DMS 273 treated with DMSO at 0.1 percent for 48 hours (cell line): ENCODE measurements at regions not wholly inside any gene's neighbourhood (a gene's known extent, or its start where the extent isn't known, plus 50 kb on each side); places are given as distances from the start of the nearest gene placed in this dataset.
"Not testable (repeated sequence)": the region's sequence is repeated elsewhere in the genome, so short reads cannot be mapped to it uniquely, and the experiment has no call there.

Experiments used
- DNase-seq: peaks from one replicate; lab custom pipeline; 2025; lab: John Stamatoyannopoulos, UW

DNA sequence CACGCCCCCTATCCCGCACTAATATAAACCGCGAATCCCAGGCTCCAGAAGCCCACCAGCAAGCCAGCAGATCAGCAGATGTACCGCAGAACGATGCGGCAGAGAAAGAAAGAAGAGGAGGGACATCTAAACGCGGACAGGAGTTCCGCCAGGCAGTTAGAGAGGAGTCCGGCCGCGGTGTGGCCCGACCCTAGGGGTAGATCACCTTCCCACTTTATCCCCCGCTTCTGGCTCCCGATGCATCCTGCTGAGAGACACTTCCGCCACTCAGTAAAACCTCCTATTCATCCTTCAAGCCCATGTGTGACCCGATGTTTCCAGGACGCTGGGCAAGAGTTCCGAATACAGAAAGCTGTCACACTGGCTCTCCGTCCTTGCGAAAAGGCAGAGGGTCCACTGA is 1046.8 kb downstream of the SLITRK5 start:
- DNase-seq: no peak

DNA sequence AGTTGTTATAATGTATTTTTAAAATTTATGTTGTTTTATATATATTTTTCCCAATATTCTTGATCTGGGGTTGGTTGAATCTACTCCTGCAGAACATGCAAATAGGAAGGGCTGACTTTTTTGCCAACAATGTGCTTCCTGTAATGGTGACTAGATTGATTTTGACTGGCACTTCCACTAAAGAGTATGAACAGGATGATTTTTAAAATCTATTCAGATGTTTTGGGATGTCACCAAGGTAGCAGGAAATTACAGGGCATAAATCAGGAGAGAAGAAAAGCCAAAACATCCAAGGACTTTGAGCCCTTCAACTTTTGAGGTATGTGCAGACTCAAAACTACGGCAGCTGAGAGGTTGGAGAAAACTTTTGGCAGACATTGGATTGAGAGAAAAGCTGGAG is 1047.6 kb downstream of the SLITRK5 start:
- DNase-seq: no peak

DNA sequence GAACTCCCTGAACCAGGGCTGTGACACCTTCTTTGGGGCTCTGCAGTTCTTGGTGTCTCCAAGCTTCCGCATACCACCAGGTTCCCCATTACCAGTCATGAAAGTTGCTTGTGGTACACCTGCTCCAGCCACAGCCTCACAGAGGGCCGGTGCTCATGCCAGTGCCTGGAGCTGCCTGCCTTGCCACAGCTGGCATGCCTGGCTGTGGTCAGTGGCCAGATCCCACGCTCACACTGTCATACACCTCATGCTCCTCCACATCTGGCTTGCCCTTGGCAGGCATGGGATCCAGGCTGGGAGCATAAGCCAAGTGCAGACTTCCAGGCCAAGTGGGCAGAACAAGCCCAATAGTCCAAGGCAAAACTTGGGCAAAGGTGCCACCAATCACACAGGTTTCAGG is 1054.9 kb downstream of the SLITRK5 start:
- no peak for DNase-seq

DNA sequence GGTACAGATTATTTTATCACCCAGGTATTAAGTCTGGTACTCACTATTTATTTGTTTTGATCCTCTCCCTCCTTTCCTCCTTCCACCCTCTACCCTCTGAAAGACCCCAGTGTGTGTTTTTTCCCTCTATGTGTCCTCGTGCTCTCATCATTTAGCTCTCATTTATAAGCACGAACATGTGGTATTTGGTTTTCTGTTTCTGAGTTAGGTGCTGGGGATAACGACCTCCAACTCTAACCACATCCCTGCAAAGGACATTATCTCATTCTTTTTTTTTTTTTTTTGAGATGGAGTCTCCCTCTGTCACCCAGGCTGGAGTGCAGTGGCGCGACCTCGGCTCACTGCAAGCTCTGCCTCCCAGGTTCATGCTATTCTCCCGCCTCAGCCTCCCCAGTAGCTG is 1056.1 kb downstream of the SLITRK5 start:
- not testable (repeated sequence) for DNase-seq

DNA sequence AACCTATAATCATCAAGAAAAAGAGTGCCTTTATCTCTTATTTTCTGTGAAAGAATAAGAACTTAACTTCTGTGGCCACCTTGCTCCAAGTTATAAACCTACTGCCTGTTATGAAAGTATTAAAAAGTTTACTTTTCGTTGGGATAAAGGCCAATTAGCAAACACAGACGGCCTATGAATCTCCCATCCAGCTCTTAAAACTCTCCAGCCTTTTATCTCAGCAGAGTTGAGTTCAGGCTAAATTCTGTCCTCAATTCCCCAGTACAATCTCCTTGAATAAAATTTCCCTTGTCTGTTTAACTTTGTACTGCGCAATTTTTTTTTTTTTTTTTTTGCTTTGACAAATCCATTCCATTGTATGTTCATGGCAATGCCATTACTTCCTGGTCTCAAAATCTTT is 1058.4 kb downstream of the SLITRK5 start:
- no peak for DNase-seq

DNA sequence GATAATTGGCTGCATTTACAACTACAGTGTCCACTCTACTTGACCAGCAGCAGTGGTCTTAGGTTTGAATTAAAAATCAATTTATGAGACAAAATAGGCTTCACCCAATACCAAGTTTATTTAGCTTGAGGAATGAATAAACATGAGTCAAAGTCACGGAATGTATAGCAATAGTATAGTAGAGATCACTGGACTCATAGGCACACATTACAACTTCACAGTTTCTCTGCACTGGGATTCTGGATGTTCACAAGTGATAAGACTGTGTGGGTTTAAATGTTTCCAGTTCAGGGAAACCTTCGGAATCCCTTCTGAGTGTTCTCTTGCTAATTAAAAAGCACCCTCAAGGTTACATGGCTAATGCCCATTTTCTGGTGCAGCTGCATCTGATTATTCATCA is 1064.9 kb downstream of the SLITRK5 start:
- DNase-seq: no peak

DNA sequence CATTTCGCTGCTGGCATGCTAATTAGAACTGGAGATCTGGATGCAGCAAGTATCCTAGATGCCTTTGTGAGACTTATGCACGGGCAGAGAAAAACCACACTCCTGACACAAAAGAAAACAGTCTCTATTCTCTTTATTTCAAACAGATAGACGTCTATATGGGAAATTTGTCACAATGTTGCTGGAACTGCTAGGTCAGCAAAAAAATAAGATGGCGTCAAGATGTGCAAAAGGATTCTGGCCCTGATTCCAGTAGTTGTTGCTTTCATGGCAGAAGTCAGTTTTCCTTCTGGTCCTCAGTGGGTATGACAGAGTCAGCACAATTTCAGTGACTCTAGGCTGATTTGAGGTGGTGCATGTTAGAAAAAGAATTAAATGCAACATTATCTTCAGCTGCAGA is 1068.0 kb downstream of the SLITRK5 start:
- no peak for DNase-seq

DNA sequence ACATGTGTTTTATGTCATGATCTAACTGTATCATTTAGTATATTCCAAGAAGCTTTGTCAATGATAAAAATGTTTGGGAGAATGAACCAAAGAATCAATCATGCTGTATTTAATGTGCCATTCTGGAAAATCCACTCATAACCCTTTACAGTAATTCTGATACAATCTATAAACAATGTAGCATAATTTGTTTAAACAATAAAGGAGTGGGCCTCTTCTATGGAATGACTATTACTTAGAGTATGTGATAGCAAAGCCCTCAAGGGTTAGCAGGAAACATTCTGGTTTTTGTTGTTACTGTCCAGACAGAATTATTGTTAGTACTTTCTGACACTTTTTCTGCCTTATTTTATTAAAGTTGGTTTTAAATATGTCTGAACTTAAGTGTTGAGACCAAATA is 1073.1 kb downstream of the SLITRK5 start:
- no peak for DNase-seq

DNA sequence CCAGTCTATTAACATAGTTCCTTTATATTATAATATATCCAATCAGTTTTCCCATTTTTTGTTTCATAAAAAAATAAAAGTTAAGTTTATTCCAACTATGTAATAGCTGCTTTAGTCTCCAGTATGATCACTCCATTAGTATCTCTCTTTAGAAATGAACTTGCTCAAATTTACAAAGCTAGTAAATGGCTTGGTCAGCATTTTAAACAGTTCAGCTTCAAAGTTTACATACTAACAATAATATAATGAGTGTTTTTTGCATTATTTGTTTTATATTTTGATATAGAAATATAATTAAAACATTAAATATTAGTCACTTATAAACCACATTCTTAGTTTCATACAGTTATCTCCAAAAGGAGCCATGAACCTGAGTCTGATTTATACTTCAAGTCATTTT is 1073.8 kb downstream of the SLITRK5 start:
- DNase-seq: no peak

DNA sequence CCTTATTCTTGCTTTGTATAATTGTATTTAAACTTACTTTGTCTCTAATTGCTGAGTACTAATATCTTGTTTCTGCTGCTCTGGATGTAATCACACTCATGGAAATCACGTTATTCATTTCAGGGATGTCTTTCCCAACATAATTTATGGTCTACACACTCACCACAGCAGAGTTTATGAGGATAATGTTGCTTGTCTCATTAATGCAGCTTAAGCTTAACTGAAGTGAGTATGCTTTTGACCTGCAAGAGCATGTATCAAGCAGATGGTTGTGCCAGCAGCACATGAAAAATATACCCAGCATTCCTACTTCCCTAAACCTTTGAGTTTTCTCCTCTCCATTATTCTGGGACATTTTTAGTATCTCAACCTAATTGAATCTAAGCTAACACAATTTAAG is 1080.9 kb downstream of the SLITRK5 start:
- DNase-seq: no peak

DNA sequence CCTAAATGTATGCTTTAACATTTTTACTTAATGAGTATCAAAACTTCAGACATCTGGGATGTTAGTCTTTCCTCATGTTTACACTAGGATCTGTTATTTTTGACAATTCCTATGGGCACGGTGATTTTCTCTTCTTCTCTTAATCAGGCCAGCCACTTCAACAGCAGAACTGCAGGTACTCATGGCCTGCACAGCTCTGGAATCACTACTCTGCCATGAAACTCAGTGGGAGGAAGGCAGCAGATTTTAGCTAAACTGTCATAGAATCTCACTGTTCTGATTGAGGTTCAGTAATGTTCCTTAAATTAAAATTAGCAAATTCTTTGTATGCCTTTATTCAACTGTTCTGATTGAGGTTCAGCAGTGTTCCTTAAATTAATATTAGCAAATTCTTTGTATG is 1083.0 kb downstream of the SLITRK5 start:
- no peak for DNase-seq

DNA sequence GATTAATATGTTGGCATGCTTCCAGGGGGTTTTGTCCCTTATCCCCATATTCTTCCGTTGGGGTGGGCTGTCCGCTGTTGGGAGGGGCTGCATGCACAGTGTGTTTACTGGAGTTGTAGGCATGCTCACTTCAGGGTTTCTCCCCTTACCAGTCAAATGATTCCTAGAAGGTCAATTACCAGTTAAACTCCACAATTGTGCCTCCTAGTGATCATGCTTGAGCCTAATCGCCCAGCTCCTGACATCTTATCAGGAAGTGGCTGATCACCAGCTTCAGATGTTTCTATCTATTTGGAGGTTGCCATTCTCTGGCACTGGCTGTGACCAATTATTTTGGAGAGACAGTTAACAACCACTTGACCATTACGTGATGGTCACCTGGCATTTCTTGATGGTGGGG is 1090.0 kb downstream of the SLITRK5 start:
- DNase-seq: no peak

DNA sequence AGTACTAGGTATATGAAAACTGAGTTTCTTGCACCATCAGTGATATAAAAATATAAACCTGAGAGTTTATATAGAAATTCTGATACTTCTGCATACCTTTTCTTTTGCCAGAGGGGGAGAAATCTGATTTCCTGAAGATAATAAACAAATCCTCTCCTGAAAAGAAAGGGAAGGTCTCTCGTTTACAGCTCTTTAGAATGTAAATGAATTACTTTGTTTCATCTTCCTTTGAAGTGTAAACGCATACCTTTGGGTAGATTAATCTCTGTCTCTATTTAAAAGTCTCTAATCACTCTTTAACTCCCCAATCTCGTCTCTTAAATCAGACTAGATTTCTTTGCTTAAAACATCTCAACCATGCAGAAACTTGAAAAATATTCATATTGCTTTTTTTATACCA is 1092.9 kb downstream of the SLITRK5 start:
- no peak for DNase-seq

DNA sequence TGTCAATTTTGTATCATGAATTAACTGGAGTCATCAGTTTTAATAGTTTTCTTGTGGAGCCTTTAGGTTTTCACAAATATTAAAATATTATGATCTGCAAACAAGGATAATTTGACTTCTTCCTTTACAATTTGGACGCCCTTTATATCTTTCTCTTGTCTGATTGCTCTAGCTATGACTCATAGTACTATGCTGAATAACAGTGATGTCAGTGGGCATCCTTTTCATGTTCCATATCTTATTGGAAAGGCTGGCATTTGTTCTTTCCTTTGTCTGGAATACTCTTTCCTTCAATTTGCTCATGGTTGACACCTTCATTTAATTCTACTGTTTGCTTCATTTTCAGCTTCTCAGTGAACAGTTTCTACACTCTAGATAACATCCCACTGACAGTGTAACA is 1129.3 kb downstream of the SLITRK5 start:
- no peak for DNase-seq

DNA sequence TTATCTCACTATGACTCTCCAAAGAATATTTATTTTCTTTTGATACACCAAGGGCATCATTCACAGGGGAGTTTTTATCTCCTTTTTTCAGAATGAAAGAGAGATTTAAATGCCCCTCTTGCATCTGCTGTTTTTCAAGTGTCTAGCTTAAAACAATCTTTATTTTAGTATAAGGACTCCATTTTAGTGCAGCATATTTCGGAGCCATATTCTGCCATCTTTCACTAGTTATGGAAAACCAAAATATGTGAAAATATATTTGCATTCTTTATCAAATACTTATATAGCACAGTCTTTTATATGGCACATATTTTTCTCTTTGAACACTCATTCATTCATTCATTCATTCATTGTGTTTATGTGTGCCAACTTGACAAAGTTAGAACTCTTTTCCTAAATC is 1130.2 kb downstream of the SLITRK5 start:
- no peak for DNase-seq

DNA sequence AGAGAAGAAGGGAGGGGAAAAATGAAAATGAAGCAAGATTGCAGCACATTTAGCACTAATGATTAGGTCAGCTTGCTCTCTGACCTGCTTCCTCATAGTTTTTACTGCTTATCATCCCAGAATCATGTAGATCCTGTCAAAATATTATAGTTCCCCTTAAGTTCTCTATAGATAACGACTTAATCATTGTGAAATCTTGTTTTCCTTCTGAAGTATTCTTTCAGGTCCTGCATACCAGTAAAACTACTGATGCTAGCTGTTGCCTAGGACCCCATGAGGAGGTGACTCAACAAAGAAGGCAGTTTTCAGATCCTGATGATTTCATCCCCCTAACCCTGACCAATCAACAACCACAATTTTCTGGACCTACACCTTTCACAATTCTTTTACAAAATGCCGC is 1131.7 kb downstream of the SLITRK5 start:
- DNase-seq: no peak

DNA sequence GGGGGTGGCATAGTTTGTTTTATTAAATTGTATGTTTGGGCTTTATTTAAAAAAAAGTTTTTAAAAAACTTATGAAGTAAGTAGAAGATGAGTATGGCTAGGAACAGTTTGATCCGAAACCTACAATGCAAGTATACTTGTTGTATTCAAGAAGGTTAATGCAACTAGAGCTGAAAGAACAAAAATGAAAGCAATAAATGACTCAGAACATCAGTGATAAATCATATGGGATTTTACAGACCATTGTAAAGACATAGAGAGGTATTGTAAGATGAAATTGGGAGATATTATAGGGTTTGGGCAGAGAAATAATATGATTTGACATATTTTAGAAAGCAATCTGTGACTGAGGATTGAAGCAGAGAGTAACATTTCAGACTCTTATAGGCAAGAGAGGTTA is 1135.3 kb downstream of the SLITRK5 start:
- no peak for DNase-seq

DNA sequence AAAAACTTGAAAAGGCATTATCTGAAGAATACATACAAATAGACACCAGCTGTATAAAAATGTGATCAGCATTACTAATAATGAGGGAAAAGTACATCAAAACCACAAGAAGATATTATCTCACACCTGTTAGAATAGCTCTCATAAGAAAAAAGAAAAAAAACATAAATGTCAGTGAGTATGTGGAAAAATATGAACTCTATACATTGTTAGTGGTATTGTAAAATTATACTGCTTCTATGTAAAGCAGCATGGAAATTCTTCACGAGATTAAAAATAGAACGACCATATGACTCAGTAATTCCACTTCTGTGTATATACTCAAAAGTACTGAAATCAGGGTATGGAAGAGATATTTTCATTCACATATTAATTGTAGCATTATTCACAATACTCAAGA is 1146.4 kb downstream of the SLITRK5 start:
- DNase-seq: no peak

DNA sequence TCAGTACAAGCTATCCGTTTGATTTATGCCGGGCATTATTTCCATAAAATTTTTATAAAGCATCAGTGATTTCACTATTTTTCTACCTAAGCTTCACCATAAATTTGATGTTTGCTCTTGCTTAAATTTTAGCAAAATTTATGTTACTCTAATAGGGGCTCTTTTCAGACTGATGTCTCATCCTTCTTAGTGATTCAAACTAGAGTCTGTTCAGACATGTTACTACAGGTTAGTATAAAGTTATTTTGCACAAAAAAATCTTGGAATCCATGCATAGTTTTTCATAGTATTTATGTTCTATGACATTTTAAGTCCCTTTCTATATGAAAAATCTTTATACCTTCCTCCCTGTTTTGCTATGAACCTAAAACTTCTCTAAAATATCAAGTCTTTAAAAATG is 1151.9 kb downstream of the SLITRK5 start:
- no peak for DNase-seq

DNA sequence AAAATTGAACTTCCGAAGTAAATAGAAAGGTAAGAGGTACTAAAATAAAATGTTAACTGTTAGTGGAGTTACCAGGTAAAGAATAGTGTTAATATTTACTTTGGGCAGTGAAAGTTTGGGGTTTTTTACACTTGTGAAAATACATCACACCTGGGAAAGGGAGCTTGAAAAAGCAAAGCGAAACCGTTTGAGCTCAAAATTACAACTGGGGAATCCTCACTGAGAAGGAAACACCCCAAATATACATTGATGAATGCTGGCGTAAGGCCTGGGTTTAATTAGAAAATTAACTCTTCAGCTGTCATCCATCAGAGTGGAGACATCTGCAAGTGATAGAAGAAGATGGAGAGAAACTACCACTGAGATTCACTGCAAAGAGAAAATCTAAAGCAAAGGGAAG is 1153.0 kb downstream of the SLITRK5 start:
- DNase-seq: no peak

DNA sequence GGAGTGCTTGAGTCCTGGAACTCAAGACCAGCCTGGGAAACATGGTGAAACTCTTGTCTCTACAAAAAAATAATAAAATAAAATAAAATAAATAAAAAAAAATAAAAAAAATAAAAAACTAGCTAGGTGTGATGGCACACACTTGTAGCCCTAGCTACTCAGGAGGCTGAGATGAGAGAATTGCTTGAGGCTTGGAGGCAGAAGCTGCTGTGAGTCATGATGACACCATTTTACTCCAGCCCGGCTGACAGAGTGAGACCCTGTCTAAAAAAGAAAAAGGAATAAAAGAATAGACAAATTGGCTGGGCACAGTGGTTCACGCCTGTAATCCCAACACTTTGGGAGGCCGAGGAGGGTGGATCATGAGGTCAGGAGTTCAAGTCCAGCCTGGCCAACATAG is 1168.9 kb downstream of the SLITRK5 start:
- no peak for DNase-seq

DNA sequence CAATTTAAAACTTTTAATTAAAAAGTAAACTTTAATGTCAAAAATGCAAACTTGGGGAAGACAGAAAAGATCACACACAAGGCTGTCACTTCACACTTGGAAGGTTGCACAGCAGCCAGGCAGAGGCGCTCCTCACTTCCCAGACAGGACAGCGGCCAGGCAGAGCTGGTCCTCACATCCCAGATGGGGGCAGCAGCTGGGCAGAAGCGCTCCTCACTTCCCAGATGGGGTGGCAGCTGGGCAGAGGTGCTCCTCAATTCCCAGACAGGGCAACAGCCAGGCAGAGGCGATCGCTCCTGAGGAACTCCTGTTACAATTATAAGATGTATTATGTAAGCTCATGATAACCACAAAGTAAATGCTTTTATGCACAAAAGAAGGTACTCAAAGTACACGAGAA is 1181.1 kb downstream of the SLITRK5 start:
- not testable (repeated sequence) for DNase-seq

DNA sequence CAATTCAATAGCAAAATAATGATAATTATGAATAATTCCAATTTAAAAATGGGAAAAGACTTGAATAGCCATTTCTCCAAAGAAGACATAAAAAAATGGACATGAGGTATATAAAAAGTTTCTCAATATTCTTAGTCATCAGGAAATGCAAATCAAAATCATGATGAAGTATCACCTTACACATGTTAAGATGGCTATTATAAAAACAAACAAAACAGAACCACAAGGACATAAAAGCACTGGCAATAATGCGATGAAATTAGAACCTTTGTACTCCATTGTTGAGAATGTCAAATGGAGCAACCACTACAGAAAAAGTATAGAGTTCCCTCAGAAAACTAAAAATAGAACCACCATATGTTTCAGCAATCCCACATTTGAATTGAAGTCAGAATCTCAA is 1186.1 kb downstream of the SLITRK5 start:
- DNase-seq: no peak

DNA sequence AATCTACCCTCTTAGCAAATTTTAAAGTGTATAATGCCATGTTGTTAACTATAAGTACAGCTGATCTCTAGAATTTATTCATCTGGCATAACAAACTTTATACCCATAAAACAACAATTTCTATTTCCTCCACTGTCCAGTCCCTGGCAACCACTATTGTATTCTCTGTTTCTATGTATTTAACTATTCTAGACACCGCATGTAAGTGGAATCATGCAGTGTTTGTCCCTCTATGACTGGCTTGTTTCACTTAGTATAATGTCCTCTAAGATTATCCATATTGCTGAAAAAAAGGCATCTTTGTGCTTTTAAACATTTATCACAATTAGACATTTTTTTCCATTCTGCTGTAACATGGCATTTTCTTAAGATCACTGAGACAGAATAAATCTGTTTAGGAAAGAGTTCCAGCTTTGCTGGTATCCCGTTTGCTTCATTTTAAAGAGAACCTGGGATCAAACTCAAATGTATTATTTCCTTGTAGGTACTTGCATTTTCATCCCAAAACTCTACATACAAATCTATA is 1191.0 kb downstream of the SLITRK5 start:
- DNase-seq: no peak

DNA sequence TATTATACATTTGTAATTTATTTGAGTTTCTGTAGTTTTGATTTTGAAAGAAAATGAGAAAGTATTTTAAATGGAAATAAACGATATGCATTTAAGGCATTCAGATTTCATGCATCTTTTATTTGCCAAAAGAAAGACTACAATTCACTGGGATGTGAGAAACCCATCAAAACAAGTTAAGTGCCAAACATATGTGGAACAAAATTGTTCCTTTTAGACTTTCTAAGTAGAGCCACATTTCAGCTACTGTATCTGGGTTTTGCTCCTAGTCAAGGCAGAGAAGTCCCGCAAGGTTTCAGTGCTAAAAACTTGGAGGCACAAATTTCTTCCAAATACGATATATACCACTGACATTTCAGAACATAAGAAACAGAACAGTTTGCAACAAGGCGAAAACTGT is 1191.9 kb downstream of the SLITRK5 start:
- DNase-seq: no peak
